HL-60 (cell line): ENCODE measurements at regions not wholly inside any gene's neighbourhood (a gene's known extent, or its start where the extent isn't known, plus 50 kb on each side); places are given as distances from the start of the nearest gene placed in this dataset.

ENCODE experiments used
- DNase-seq, 2 experiments: peaks; one replicate each; pipeline ENCODE4 v3.0.0-alpha.2; 2010 to 2020; ENCODE audit warnings: low read depth in 1 of 2, low spot score in 1 of 2
- H3K27ac ChIP-seq: fragments of 250-450 bp; sonication (Bioruptor Pico); replicated peaks from 2 replicates; pipeline ENCODE4 v1.5.1; 2020; ENCODE audit warnings: mild to moderate bottlenecking, moderate library complexity
- H3K27me3 ChIP-seq: fragments of 250-450 bp; sonication (Bioruptor Pico); 2 replicates; pipeline ENCODE4 v1.5.1; 2021; ENCODE audit warnings: mild to moderate bottlenecking, moderate library complexity; ENCODE audit not compliant: insufficient read depth, poor library complexity, severe bottlenecking
- H3K4me3 ChIP-seq: replicated peaks from 2 replicates; pipeline ENCODE4 v1.5.1; 2011; ENCODE audit warnings: mild to moderate bottlenecking, control low read depth, low read length; ENCODE audit not compliant: insufficient read depth
- CTCF ChIP-seq: IDR thresholded peaks from one replicate; pipeline ENCODE4 v1.5.1; 2011; ENCODE audit warnings: low read length, control low read depth, inconsistent platforms; ENCODE audit not compliant: insufficient read depth
- GABPA ChIP-seq: IDR thresholded peaks from 2 replicates; pipeline ENCODE4 v1.6.1; 2012; ENCODE audit warnings: low read depth
- POLR2AphosphoS5 ChIP-seq: IDR thresholded peaks from 2 replicates; pipeline ENCODE4 v1.6.1; 2012; ENCODE audit warnings: low read depth
- REST ChIP-seq: IDR thresholded peaks from 2 replicates; pipeline ENCODE4 v1.6.1; 2012; ENCODE audit warnings: low read depth; ENCODE audit not compliant: insufficient replicate concordance
- SPI1 ChIP-seq: IDR thresholded peaks from 2 replicates; pipeline ENCODE4 v1.6.1; 2012; ENCODE audit warnings: low read depth, mild to moderate bottlenecking, borderline replicate concordance

GRCh38 chr5:74521401-74521800 lies 119.1 kb downstream of the ENC1 start:
- H3K27ac ChIP-seq: no peak overlapping the region
- no peak for DNase-seq
- H3K4me3 ChIP-seq: no peak overlapping the region
- H3K27me3 ChIP-seq: no peaks in the 10 kb centered on the region
- TF ChIP-seq GABPA (no peak), SPI1 (no peak), POLR2AphosphoS5 (no peak), REST (no peak), CTCF (no peak)

GRCh38 chr5:74519679-74520078 lies 120.8 kb downstream of the ENC1 start:
- TF ChIP-seq SPI1 (no peak), CTCF (no peak), GABPA (no peak), POLR2AphosphoS5 (no peak), REST (no peak)
- DNase-seq: no peak
- Histone ChIP-seq H3K27me3 (no peaks in the 10 kb centered on the region), H3K4me3 (no peak overlapping the region), H3K27ac (no peak overlapping the region)

GRCh38 chr5:74519161-74519571 lies 121.4 kb downstream of the ENC1 start:
- TF ChIP-seq GABPA (no peak), POLR2AphosphoS5 (no peak), CTCF (no peak), SPI1 (no peak), REST (no peak)
- Histone ChIP-seq H3K27ac (no peak overlapping the region), H3K27me3 (no peaks in the 10 kb centered on the region), H3K4me3 (no peak overlapping the region)
- no peak for DNase-seq
